PFSK-1 (cell line): ENCODE measurements at regions not wholly inside any gene's neighbourhood (a gene's known extent, or its start where the extent isn't known, plus 50 kb on each side); places are given as distances from the start of the nearest gene placed in this dataset.

Source experiments
- FOXP2 ChIP-seq: optimal IDR thresholded peaks from 2 replicates; pipeline ENCODE3; 2011; ENCODE audit warnings: borderline replicate concordance, control low read depth, inconsistent platforms; ENCODE audit not compliant: insufficient read depth; ENCODE audit errors: extremely low read length, extremely low read depth
- POLR2AphosphoS5 ChIP-seq: IDR thresholded peaks from 2 replicates; pipeline ENCODE4 v1.6.1; 2012; ENCODE audit warnings: low read depth, mild to moderate bottlenecking, control low read depth, low read length, moderate library complexity
- REST ChIP-seq, 2 experiments: IDR thresholded peaks; 2 replicates each; pipeline versions ENCODE4 v1.6.1 to v1.8.0; 2011 to 2012; ENCODE audit warnings: low read depth in 2 of 2, low read length in 2 of 2, control low read depth in 1 of 2, inconsistent platforms in 1 of 2, mild to moderate bottlenecking in 1 of 2, moderate library complexity in 1 of 2; ENCODE audit not compliant: insufficient read depth in 1 of 2
- SIN3A ChIP-seq: IDR thresholded peaks from 2 replicates; pipeline ENCODE4 v1.6.1; 2012; ENCODE audit warnings: mild to moderate bottlenecking, low read length, moderate library complexity, borderline replicate concordance; ENCODE audit not compliant: insufficient read depth
- TAF1 ChIP-seq: IDR thresholded peaks from 2 replicates; pipeline ENCODE4 v1.6.1; 2012; ENCODE audit warnings: low read length, control low read depth, borderline replicate concordance; ENCODE audit not compliant: insufficient read depth

DNA sequence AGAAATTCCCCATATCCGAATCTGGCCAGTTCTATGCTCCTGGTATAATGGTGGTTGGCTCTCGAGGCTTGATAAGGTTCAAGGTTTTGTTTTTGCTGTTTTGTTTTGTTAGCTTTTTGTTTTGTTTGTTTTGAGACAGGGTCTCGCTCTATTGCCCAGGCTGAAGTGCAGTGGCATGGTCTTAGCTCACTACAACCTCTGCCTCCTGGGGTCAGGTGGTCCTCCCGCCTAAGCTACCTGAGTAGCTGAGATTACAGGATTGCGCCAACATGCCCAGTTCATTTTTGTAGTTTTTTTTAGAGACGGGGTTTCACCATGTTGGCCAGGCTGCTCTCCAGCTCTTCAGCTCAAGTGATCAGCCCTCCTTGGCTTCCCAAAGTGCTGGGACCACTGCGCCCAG, 109.1 kb upstream of the ERRFI1 start:
- TF ChIP-seq POLR2AphosphoS5 (no peak), TAF1 (no peak), SIN3A (no peak), REST (IDR thresholded peaks at IDR 0.05; ENCODE audit: insufficient read depth in 1 of 2, low read depth in 2 of 2, low read length in 2 of 2) (no peak), FOXP2 (no peak)

GRCh38 chr1:8134546-8135235, 108.6 kb upstream of the ERRFI1 start:
- TF ChIP-seq POLR2AphosphoS5 (no peak), SIN3A (no peak), REST (IDR thresholded peaks at IDR 0.05; ENCODE audit: insufficient read depth in 1 of 2, low read depth in 2 of 2, low read length in 2 of 2) (no peak), FOXP2 (no peak), TAF1 (no peak)

- TF ChIP-seq TAF1 (no peak), POLR2AphosphoS5 (no peak), SIN3A (no peak), REST (IDR thresholded peaks at IDR 0.05; ENCODE audit: insufficient read depth in 1 of 2, low read depth in 2 of 2, low read length in 2 of 2) (no peak), FOXP2 (no peak)
These were observed 107.7 kb upstream of the ERRFI1 start for GRCh38 chr1:8133657-8134430.

DNA sequence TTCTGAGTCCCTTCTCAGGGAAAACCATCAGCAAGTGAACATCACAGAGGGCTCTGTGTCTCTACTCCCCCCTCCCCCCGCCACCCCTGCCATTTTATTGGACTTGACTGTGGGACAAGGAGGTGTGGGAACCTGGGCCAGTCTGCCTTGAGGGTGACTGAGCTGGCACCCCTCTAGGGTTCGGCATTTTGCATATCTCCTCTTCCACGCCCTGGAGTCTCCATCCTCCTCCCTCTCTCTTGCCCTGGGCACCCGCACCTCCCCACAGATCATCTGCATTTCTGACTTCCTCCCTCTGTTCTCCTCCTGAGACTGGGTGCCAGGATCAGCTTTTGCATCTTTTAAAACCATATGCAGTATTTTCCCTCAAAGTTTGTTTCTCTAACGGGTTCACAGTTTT, 107.1 kb upstream of the ERRFI1 start:
- TF ChIP-seq TAF1: no peak
- TF ChIP-seq FOXP2: no peak
- no peak for TF ChIP-seq REST (IDR thresholded peaks at IDR 0.05; ENCODE audit: insufficient read depth in 1 of 2, low read depth in 2 of 2, low read length in 2 of 2)
- TF ChIP-seq POLR2AphosphoS5: no peak
- TF ChIP-seq SIN3A: no peak
